OCI-LY3 (cell line): ENCODE measurements at regions not wholly inside any gene's neighbourhood (a gene's known extent, or its start where the extent isn't known, plus 50 kb on each side); places are given as distances from the start of the nearest gene placed in this dataset.

Experiments used
- CTCF ChIP-seq: fragments of 200-600, 300-600 bp; sonication (generic); IDR thresholded peaks from 2 replicates; pipeline ENCODE4 v1.5.1; 2014; ENCODE audit warnings: antibody characterized with exemption, low read length, low read depth
- EZH2phosphoT487 ChIP-seq: fragments of 200-600 bp; shearing (Covaris generic); IDR thresholded peaks from 2 replicates; pipeline ENCODE4 v1.6.1; 2018; ENCODE audit warnings: antibody characterized with exemption, mixed run types, low read depth

- no peak for TF ChIP-seq EZH2phosphoT487
- no peak for TF ChIP-seq CTCF
Measured at GRCh38 chr2:118244686-118245085, 156.4 kb downstream of the INSIG2 start.
